ENCODE measurements at regions not wholly inside any gene's neighbourhood (a gene's known extent, or its start where the extent isn't known, plus 50 kb on each side); places are given as distances from the start of the nearest gene placed in this dataset.

- Histone ChIP-seq H3K4me3 (ENCODE audit: low read depth in 1 of 3, low read length in 3 of 3) (no peak overlapping the region), H3K9ac (ENCODE audit: low read depth in 1 of 2, low read length in 2 of 2) (no peak overlapping the region), H3K36me3 (ENCODE audit: control insufficient read depth in 4 of 4, insufficient read depth in 3 of 4, low read depth in 1 of 4, low read length in 3 of 4) (peaks cover 0 to 6% (median 0%) of the 10 kb centered on the region in 4 donors), H3K9me3 (ENCODE audit: control insufficient read depth in 4 of 4, low read length in 3 of 4) (no peaks in the 10 kb centered on the region), H3K4me1 (ENCODE audit: control insufficient read depth in 4 of 4, insufficient read depth in 4 of 4, low read length in 3 of 4) (no peaks in the 10 kb centered on the region), H3K27ac (ENCODE audit: low read depth in 1 of 2, low read length in 2 of 2) (no peak overlapping the region), H3K27me3 (ENCODE audit: control insufficient read depth in 4 of 4, insufficient read depth in 4 of 4, low read length in 3 of 4) (no peaks in the 10 kb centered on the region)
- WGBS = 90% methylated on average over 2 of the region's 2 CpGs
- TF ChIP-seq SP1 (IDR thresholded peaks at IDR 0.05) = no peak
- peak in 1 of 2 donors; percentile 19 for TF ChIP-seq RAD21 (IDR thresholded peaks at IDR 0.05)
- no peak for DNase-seq (ENCODE audit: low spot score)
These were observed 336.2 kb upstream of the TPM1 start for GRCh38 chr15:62706317-62706716.

GRCh38 chr15:62708470-62708869 is 334.1 kb upstream of the TPM1 start:
- Histone ChIP-seq H3K4me1 (ENCODE audit: control insufficient read depth in 4 of 4, insufficient read depth in 4 of 4, low read length in 3 of 4) (no peaks in the 10 kb centered on the region), H3K9me3 (ENCODE audit: control insufficient read depth in 4 of 4, low read length in 3 of 4) (no peaks in the 10 kb centered on the region), H3K27me3 (ENCODE audit: control insufficient read depth in 4 of 4, insufficient read depth in 4 of 4, low read length in 3 of 4) (no peaks in the 10 kb centered on the region), H3K4me3 (ENCODE audit: low read depth in 1 of 3, low read length in 3 of 3) (no peak overlapping the region), H3K36me3 (ENCODE audit: control insufficient read depth in 4 of 4, insufficient read depth in 3 of 4, low read depth in 1 of 4, low read length in 3 of 4) (no peaks in the 10 kb centered on the region), H3K27ac (ENCODE audit: low read depth in 1 of 2, low read length in 2 of 2) (no peak overlapping the region), H3K9ac (ENCODE audit: low read depth in 1 of 2, low read length in 2 of 2) (no peak overlapping the region)
- 99% methylated on average over 16 of the region's 16 CpGs for WGBS
- DNase-seq (ENCODE audit: low spot score) = no peak
- TF ChIP-seq NR2F2 (IDR thresholded peaks at IDR 0.05) = no peak
- TF ChIP-seq RXRA (IDR thresholded peaks at IDR 0.05) = no peak
- TF ChIP-seq MAX (IDR thresholded peaks at IDR 0.05) = no peak
- no peak for TF ChIP-seq CTCF (IDR thresholded peaks at IDR 0.05; ENCODE audit: low read depth, low read length, missing input control)
- TF ChIP-seq REST (IDR thresholded peaks at IDR 0.05) = no peak
- no peak for TF ChIP-seq RAD21 (IDR thresholded peaks at IDR 0.05)
- no peak for TF ChIP-seq JUND (IDR thresholded peaks at IDR 0.05)
- no peak for TF ChIP-seq ZBTB33 (IDR thresholded peaks at IDR 0.05)
- TF ChIP-seq ATF3 (IDR thresholded peaks at IDR 0.05) = no peak
- TF ChIP-seq HNF4G (IDR thresholded peaks at IDR 0.05) = no peak
- TF ChIP-seq GABPA (IDR thresholded peaks at IDR 0.05 in 1 of 2, conservative IDR thresholded peaks at IDR 0.05 in 1 of 2) = no peak
- no peak for TF ChIP-seq HNF4A (conservative IDR thresholded peaks at IDR 0.05)
- TF ChIP-seq SP1 (IDR thresholded peaks at IDR 0.05) = no peak
- no peak for TF ChIP-seq FOXA1 (IDR thresholded peaks at IDR 0.05)
- no peak for TF ChIP-seq YY1 (IDR thresholded peaks at IDR 0.05)
- no peak for TF ChIP-seq EGR1 (IDR thresholded peaks at IDR 0.05; ENCODE audit: low read depth in 2 of 2)
- TF ChIP-seq FOXA2 (IDR thresholded peaks at IDR 0.05) = no peak
- no peak for TF ChIP-seq TAF1 (conservative IDR thresholded peaks at IDR 0.05)

Measured in liver (tissue), 8 donors.